ENCODE measurements at regions not wholly inside any gene's neighbourhood (a gene's known extent, or its start where the extent isn't known, plus 50 kb on each side); places are given as distances from the start of the nearest gene placed in this dataset.

DNA sequence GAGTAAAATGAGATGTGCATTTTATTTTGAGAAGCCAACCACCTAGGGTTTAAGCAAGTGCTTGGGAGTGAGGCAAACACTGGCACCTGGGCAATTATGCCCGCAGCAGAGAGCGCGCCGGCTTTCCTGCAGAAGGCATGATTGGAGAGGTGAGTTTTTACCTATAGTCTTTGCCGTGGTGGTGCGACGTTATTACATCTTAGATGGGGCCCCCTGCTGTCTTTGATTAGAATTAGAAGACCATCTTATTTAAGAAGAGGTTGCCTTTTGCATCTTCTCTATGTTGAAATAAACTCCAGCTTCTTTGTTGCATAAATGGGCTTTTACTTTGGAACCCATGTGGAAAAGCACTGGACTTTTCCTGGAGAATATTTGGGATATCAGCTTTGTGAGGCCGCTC is 409.5 kb downstream of the GLRX3 start:
- TF ChIP-seq, protein P1, sequence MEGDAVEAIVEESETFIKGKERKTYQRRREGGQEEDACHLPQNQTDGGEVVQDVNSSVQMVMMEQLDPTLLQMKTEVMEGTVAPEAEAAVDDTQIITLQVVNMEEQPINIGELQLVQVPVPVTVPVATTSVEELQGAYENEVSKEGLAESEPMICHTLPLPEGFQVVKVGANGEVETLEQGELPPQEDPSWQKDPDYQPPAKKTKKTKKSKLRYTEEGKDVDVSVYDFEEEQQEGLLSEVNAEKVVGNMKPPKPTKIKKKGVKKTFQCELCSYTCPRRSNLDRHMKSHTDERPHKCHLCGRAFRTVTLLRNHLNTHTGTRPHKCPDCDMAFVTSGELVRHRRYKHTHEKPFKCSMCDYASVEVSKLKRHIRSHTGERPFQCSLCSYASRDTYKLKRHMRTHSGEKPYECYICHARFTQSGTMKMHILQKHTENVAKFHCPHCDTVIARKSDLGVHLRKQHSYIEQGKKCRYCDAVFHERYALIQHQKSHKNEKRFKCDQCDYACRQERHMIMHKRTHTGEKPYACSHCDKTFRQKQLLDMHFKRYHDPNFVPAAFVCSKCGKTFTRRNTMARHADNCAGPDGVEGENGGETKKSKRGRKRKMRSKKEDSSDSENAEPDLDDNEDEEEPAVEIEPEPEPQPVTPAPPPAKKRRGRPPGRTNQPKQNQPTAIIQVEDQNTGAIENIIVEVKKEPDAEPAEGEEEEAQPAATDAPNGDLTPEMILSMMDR (IDR thresholded peaks at IDR 0.05; ENCODE audit: extremely low read depth, missing control alignments) = no peak
- no peak for DNase-seq (ENCODE audit: low spot score)

DNA sequence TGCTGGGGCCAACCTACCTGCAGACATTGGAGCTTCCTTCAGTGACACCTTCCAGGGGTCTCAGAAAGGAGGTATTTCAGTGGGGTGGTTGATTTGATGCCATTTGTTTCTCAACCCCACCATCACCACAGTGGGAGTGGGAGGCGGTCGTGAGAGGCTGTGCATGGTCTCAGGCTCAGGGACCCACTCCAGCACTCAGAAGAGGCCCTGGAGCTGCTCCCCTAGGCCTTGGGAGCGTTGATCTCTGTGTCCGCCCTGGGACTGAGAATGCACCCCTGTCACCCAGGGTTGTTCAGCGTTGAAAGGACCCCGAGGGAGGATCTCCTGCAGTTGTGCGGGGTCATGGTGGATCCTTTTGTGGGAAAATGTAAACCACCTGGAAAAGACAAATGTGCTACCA is 410.6 kb downstream of the GLRX3 start:
- DNase-seq (ENCODE audit: low spot score) = no peak
- TF ChIP-seq, protein P1 (IDR thresholded peaks at IDR 0.05; ENCODE audit: extremely low read depth, missing control alignments) = no peak

DNA sequence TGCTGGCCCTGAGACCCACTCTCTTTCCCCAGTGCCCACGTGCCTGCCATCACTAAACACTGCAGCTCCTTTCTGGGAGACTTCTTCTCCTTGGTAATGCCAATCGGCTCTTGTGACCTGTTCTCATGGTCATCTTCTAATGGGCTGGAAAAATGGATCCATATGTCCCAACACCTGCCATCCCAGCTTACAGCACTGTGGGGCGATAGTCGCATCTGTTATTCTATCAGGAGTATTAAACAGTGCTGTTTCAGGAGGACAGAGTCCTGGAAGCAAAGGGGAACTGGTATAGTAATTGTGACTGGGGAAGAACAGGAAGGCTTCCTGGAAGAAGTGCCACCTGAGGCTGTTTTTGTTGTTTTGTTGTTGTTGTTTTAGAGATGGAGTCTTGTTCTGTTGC is 411.2 kb downstream of the GLRX3 start:
- DNase-seq (ENCODE audit: low spot score) = no peak
- TF ChIP-seq, protein P1 (IDR thresholded peaks at IDR 0.05; ENCODE audit: extremely low read depth, missing control alignments) = no peak

DNA sequence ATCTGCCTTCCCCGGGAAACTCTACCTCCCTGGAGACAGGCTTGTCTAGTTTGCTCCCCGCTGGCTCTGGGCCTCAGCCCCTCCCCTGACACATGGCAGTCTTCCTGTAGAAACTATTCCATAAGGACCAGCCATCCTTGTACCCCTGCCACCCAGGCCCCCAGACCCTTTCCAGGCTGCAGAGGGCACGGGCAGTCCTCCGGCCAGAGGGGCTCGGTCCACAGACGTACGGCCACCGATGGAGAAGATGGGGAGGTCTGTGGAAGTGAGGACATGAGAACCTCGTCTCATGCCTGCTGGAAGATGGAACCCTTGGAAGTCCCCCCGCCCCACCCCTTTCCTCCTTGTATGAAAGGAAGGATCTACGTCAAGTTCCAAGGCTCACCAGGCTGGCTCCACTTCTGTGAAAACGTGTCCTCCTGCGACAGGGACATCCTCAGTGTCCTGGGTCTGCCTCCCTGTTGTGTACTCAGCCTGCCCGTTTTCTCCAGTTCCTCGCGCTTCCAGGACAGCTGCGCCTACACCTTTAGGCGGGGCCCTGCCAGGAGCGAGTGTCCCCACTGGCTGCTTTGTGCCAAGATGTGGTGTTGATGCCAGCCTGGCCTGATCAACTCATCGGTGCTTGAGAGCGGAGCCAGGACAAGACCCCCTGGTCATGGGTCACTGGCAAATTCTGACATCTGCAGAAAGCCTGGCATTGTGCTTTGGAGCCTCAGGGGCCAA is 414.9 kb downstream of the GLRX3 start:
- TF ChIP-seq, protein P1 (IDR thresholded peaks at IDR 0.05; ENCODE audit: extremely low read depth, missing control alignments) = no peak
- DNase-seq (ENCODE audit: low spot score) = no peak

DNA sequence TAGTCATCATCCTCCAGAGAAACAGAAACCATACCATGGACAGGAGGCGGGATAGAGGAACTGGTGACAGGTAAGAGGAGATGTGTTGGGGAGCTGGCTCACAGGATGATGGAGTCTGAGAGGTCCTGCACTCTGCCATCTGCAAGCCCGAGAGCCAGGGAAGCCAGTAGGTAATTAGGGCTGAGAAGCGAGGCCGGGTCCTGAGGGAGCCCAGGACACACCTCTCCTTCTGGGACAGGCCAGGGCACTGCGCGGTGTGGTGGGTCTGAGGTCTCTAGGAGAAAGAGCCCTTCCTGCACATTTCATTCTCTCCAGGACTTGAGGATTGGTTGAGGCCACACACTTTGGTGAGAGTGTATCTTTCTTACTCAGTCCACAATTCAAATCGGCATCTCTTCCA is 415.5 kb downstream of the GLRX3 start:
- TF ChIP-seq, protein P1 (IDR thresholded peaks at IDR 0.05; ENCODE audit: extremely low read depth, missing control alignments) = no peak
- DNase-seq (ENCODE audit: low spot score) = no peak

DNA sequence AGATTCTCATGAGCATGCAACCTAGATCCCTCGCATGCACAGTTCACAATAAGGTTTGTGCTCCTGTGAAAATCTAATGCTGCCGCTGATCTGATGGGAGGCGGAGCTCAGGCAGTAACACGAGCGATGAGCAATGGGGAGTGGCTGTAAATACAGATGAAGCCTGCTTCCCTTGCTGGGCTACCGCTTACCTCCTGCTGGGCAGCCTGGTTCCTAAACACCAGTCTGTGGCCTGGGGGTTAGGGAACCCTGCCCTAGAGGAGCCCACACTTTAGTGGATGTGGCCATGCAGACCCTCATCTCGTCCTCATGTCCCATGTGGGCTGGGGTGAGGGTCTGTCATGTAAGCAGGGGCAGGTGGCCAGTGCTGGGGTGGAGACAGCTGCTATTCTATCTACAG is 417.6 kb downstream of the GLRX3 start:
- DNase-seq (ENCODE audit: low spot score) = no peak
- TF ChIP-seq, protein P1 (IDR thresholded peaks at IDR 0.05; ENCODE audit: extremely low read depth, missing control alignments) = no peak

DNA sequence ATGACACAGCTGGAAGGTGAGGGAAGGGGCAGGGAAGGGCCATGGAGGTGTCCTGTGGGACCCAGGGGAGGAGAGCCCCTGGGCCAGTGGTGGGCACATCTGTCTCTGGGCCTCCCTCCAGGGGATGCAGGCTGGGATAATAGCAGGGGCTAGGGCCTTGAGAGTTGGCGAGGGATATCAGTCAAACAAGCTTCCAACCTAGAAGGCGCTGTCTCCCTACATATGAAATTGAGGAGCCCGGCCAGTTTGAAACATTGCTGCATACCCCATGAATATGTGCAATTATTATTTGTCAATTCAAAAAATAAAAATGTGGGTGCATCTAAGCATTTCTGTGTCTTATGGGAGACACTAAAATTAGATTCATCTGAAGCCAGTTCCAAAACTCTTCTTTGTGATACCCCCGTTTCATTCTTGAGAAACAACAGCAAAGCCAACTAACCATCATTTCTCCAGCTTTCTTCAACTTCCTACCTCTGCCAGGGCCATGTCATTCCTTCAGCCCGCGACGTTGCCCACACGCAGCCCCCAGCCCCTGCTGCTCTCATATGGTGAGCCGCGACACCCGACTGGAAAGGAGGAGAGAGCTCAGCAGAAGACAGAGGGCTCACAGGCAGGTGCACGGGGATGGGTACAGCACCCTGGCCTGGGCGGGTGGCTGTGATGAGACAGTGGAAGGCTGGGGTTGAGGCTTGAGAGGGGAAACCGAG is 418.7 kb downstream of the GLRX3 start:
- TF ChIP-seq, protein P1 (IDR thresholded peaks at IDR 0.05; ENCODE audit: extremely low read depth, missing control alignments) = no peak
- DNase-seq (ENCODE audit: low spot score) = no peak
